NCI-H146 treated with DMSO at 0.1 percent for 48 hours (cell line): ENCODE measurements at regions not wholly inside any gene's neighbourhood (a gene's known extent, or its start where the extent isn't known, plus 50 kb on each side); places are given as distances from the start of the nearest gene placed in this dataset.
"Not testable (repeated sequence)": the region's sequence is repeated elsewhere in the genome, so short reads cannot be mapped to it uniquely, and the experiment has no call there.

ENCODE experiments used
- DNase-seq: peaks from one replicate; lab custom pipeline; 2025; ENCODE audit not compliant: unreplicated experiment; lab: John Stamatoyannopoulos, UW

- no peak for DNase-seq
These were observed 540.1 kb upstream of the SPRY2 start for GRCh38 chr13:80881034-80881433.

- DNase-seq = no peak
These were observed 537.0 kb upstream of the SPRY2 start for GRCh38 chr13:80877944-80878241.

GRCh38 chr13:80877209-80877943 is 536.5 kb upstream of the SPRY2 start:
- no peak for DNase-seq

- DNase-seq = no peak
These were observed 532.7 kb upstream of the SPRY2 start for GRCh38 chr13:80873589-80873988.

GRCh38 chr13:80871971-80872370 is 531.0 kb upstream of the SPRY2 start:
- not testable (repeated sequence) for DNase-seq

GRCh38 chr13:80871481-80871880 is 530.6 kb upstream of the SPRY2 start:
- no peak for DNase-seq

GRCh38 chr13:80870186-80870585 is 529.3 kb upstream of the SPRY2 start:
- DNase-seq = no peak

- DNase-seq = no peak
These were observed 526.0 kb upstream of the SPRY2 start for GRCh38 chr13:80866921-80867320.

GRCh38 chr13:80865329-80865728 is 524.4 kb upstream of the SPRY2 start:
- DNase-seq = peak; percentile 16

GRCh38 chr13:80862456-80862855 is 521.5 kb upstream of the SPRY2 start:
- DNase-seq = no peak

GRCh38 chr13:80860845-80861244 is 519.9 kb upstream of the SPRY2 start:
- DNase-seq = no peak

GRCh38 chr13:80858131-80858530 is 517.2 kb upstream of the SPRY2 start:
- DNase-seq = no peak

- DNase-seq = no peak
These were observed 516.4 kb upstream of the SPRY2 start for GRCh38 chr13:80857321-80857720.

GRCh38 chr13:80850771-80851170 is 509.8 kb upstream of the SPRY2 start:
- DNase-seq = no peak

- DNase-seq = no peak
These were observed 503.2 kb upstream of the SPRY2 start for GRCh38 chr13:80844164-80844563.

GRCh38 chr13:80841414-80841813 is 500.5 kb upstream of the SPRY2 start:
- no peak for DNase-seq

- DNase-seq = no peak
These were observed 499.5 kb upstream of the SPRY2 start for GRCh38 chr13:80840316-80840976.

- no peak for DNase-seq
These were observed 495.0 kb upstream of the SPRY2 start for GRCh38 chr13:80835902-80836301.

GRCh38 chr13:80830431-80830830 is 489.5 kb upstream of the SPRY2 start:
- DNase-seq = no peak

GRCh38 chr13:80828759-80829158 is 487.8 kb upstream of the SPRY2 start:
- DNase-seq = no peak

GRCh38 chr13:80825276-80825675 is 484.4 kb upstream of the SPRY2 start:
- DNase-seq = no peak

GRCh38 chr13:80824229-80824628 is 483.3 kb upstream of the SPRY2 start:
- no peak for DNase-seq

GRCh38 chr13:80823472-80823871 is 482.5 kb upstream of the SPRY2 start:
- no peak for DNase-seq
